SK-N-SH (cell line): ENCODE measurements at regions not wholly inside any gene's neighbourhood (a gene's known extent, or its start where the extent isn't known, plus 50 kb on each side); places are given as distances from the start of the nearest gene placed in this dataset.

Source experiments
- CTCF ChIA-PET: fragments of 300-600, 350-600 bp; formaldehyde crosslinking; extraction: SDS; loops from one replicate; lab custom pipeline; 2021; lab: Yijun Ruan, JAX
- POLR2A ChIA-PET: fragments of 350-600 bp; sonication (Branson Sonifier 250); formaldehyde crosslinking; extraction: SDS; loops from one replicate; lab custom pipeline; 2020; ENCODE audit warnings: antibody characterized with exemption, inconsistent platforms; lab: Yijun Ruan, JAX
- DNase-seq: peaks from one replicate; pipeline ENCODE4 v3.0.0; 2012
- H2AFZ ChIP-seq: fragments of 200-600 bp; sonication (generic); 2 replicates; pipeline ENCODE4 v1.8.1; 2016; ENCODE audit warnings: antibody characterized with exemption, mild to moderate bottlenecking, low read depth
- H3F3A ChIP-seq: fragments of 200-600 bp; sonication (generic); replicated peaks from 2 replicates; pipeline ENCODE3; 2016; ENCODE audit warnings: antibody characterized with exemption, mild to moderate bottlenecking; ENCODE audit not compliant: insufficient read depth
- H3K27ac ChIP-seq, 2 experiments: fragments of 200-500 bp in 1 of 2; fragments of 200-600 bp in 1 of 2; sonication (Bioruptor generic) in 1 of 2; sonication (generic), shearing (Covaris generic) in 1 of 2; 2 replicates each; pipeline versions ENCODE4 v1.5.1 to v1.6.1; 2014 to 2016; ENCODE audit warnings: low read depth in 2 of 2, inconsistent platforms in 1 of 2, low read length in 1 of 2, mild to moderate bottlenecking in 1 of 2, mixed read lengths in 1 of 2
- H3K27me3 ChIP-seq: fragments of 200-600 bp; sonication (generic), shearing (Covaris generic); 2 replicates; pipeline ENCODE4 v1.6.1; 2016; ENCODE audit warnings: mixed run types; ENCODE audit not compliant: insufficient read depth
- H3K36me3 ChIP-seq, 2 experiments: fragments of 200-500 bp in 1 of 2; fragments of 200-600 bp in 1 of 2; sonication (Bioruptor generic) in 1 of 2; sonication (generic) in 1 of 2; replicated peaks in 1 of 2; 2 replicates each; pipeline versions ENCODE3 to v1.5.1; 2014 to 2016; ENCODE audit warnings: low read length in 1 of 2, mild to moderate bottlenecking in 1 of 2; ENCODE audit not compliant: insufficient read depth in 2 of 2, control insufficient read depth in 1 of 2
- H3K4me1 ChIP-seq, 2 experiments: fragments of 200-500 bp in 1 of 2; fragments of 200-600 bp in 1 of 2; sonication (Bioruptor generic) in 1 of 2; sonication (generic), shearing (Covaris generic) in 1 of 2; 2 replicates each; pipeline versions ENCODE4 v1.5.1 to v1.6.1; 2014 to 2016; ENCODE audit warnings: low read depth in 1 of 2, low read length in 1 of 2, mixed run types in 1 of 2; ENCODE audit not compliant: insufficient read depth in 2 of 2, control insufficient read depth in 1 of 2
- H3K4me2 ChIP-seq: fragments of 200-600 bp; sonication (generic), shearing (Covaris generic); 2 replicates; pipeline ENCODE4 v1.6.1; 2017; ENCODE audit warnings: mixed run types
- H3K4me3 ChIP-seq, 2 experiments: fragments of 200-500 bp in 1 of 2; fragments of 200-600 bp in 1 of 2; sonication (Bioruptor generic) in 1 of 2; sonication (generic), shearing (Covaris generic) in 1 of 2; 2 replicates each; pipeline versions ENCODE4 v1.5.1 to v1.8.1; 2014 to 2016; ENCODE audit warnings: low read depth in 2 of 2, inconsistent platforms in 1 of 2, low read length in 1 of 2, mild to moderate bottlenecking in 1 of 2, mixed read lengths in 1 of 2, moderate library complexity in 1 of 2
- H3K79me2 ChIP-seq: fragments of 200-600 bp; sonication (generic); 2 replicates; pipeline ENCODE4 v1.8.1; 2017; ENCODE audit warnings: mild to moderate bottlenecking; ENCODE audit not compliant: insufficient read depth
- H3K9ac ChIP-seq: fragments of 200-600 bp; sonication (generic); 2 replicates; pipeline ENCODE4 v1.6.1; 2017; ENCODE audit warnings: mixed run types
- H3K9me2 ChIP-seq: fragments of 200-600 bp; sonication (generic); 2 replicates; pipeline ENCODE4 v1.6.1; 2017; ENCODE audit warnings: mixed run types
- H3K9me3 ChIP-seq: fragments of 200-600 bp; sonication (generic); 2 replicates; pipeline ENCODE4 v1.6.1; 2017; ENCODE audit warnings: mixed run types, mild to moderate bottlenecking, moderate library complexity
- H4K20me1 ChIP-seq: fragments of 200-600 bp; sonication (generic); 2 replicates; pipeline ENCODE4 v1.6.1; 2017; ENCODE audit warnings: mild to moderate bottlenecking, mixed run types; ENCODE audit not compliant: insufficient read depth
- EZH2phosphoT487 ChIP-seq: fragments of 200-600 bp; sonication (generic); IDR thresholded peaks from 2 replicates; pipeline ENCODE4 v1.6.1; 2017; ENCODE audit warnings: low read depth, mixed run types, mild to moderate bottlenecking, antibody characterized with exemption, moderate library complexity, borderline replicate concordance
- FOSL2 ChIP-seq: IDR thresholded peaks from 2 replicates; pipeline ENCODE4 v1.4.0; 2012; ENCODE audit warnings: low read depth, mild to moderate bottlenecking, moderate library complexity, borderline replicate concordance
- GABPA ChIP-seq: IDR thresholded peaks from 2 replicates; pipeline ENCODE4 v1.4.0; 2012; ENCODE audit warnings: low read depth, mild to moderate bottlenecking
- GATA2 ChIP-seq: sonication (generic); formaldehyde crosslinking; IDR thresholded peaks from 2 replicates; pipeline ENCODE4 v1.5.0; 2020; ENCODE audit warnings: mild to moderate bottlenecking, missing genetic modification reagents
- IRF3 ChIP-seq: fragments of 150-350 bp; IDR thresholded peaks from 2 replicates; pipeline ENCODE4 v1.6.1; 2016; ENCODE audit warnings: mild to moderate bottlenecking, low read depth, low read length
- JUND ChIP-seq: IDR thresholded peaks from 2 replicates; pipeline ENCODE4 v1.4.0; 2012
- MAX ChIP-seq: IDR thresholded peaks from 2 replicates; pipeline ENCODE4 v1.4.0; 2012; ENCODE audit warnings: low read depth
- MEF2A ChIP-seq: IDR thresholded peaks from 2 replicates; pipeline ENCODE4 v1.4.0; 2012; ENCODE audit warnings: low read depth, borderline replicate concordance
- NFIC ChIP-seq: IDR thresholded peaks from 2 replicates; pipeline ENCODE4 v1.4.0; 2012; ENCODE audit warnings: borderline replicate concordance
- NRF1 ChIP-seq: IDR thresholded peaks from 2 replicates; pipeline ENCODE4 v1.6.1; 2012; ENCODE audit warnings: low read depth, mild to moderate bottlenecking, low read length
- POLR2AphosphoS5 ChIP-seq: IDR thresholded peaks from 2 replicates; pipeline ENCODE4 v1.6.1; 2012; ENCODE audit warnings: low read depth, low read length
- RAD21 ChIP-seq: IDR thresholded peaks from 2 replicates; pipeline ENCODE4 v1.6.1; 2012; ENCODE audit warnings: mild to moderate bottlenecking, low read length
- RFX5 ChIP-seq: IDR thresholded peaks from 2 replicates; pipeline ENCODE4 v1.6.1; 2012; ENCODE audit warnings: mild to moderate bottlenecking, improper control_type of control experiment, low read length
- RXRA ChIP-seq: IDR thresholded peaks from 2 replicates; pipeline ENCODE4 v1.4.0; 2012; ENCODE audit warnings: low read depth, mild to moderate bottlenecking, borderline replicate concordance
- TCF12 ChIP-seq: IDR thresholded peaks from 2 replicates; pipeline ENCODE4 v1.4.0; 2012
- USF1 ChIP-seq: IDR thresholded peaks from 2 replicates; pipeline ENCODE4 v1.4.0; 2012; ENCODE audit warnings: low read depth, borderline replicate concordance
- USF2 ChIP-seq: fragments of 150-350 bp; IDR thresholded peaks from 2 replicates; pipeline ENCODE4 v1.6.1; 2017; ENCODE audit warnings: antibody characterized with exemption, low read length, low read depth, borderline replicate concordance
- WGBS: methylation state at CpG from one replicate; pipeline ENCODE4 v1.1.6; 2017; ENCODE audit warnings: low lambda C conversion rate; 5-methylcytosine and 5-hydroxymethylcytosine counted together

GRCh38 chr3:23726811-23727548 lies 78.8 kb upstream of the UBE2E1 start:
- H3K4me3 ChIP-seq = no peak overlapping the region
- H4K20me1 ChIP-seq = no peaks in the 10 kb centered on the region
- H3K36me3 ChIP-seq = no peaks in the 10 kb centered on the region
- H3K27me3 ChIP-seq = no peaks in the 10 kb centered on the region
- no peak for DNase-seq
- H3K9ac ChIP-seq = no peak overlapping the region
- ChIA-PET POLR2A (no interaction called here), CTCF (no interaction called here)
- 0 out of 4 replicates have a peak, but pooled peaks cover 0 to 4% of the 10 kb centered on the region in 2 experiments for H3K4me1 ChIP-seq
- H3F3A ChIP-seq = no peaks in the 10 kb centered on the region
- no peaks in the 10 kb centered on the region for H3K9me2 ChIP-seq
- H2AFZ ChIP-seq = no peak overlapping the region
- H3K27ac ChIP-seq = no peak overlapping the region
- WGBS = 94% methylated on average over 5 of the region's 5 CpGs
- no peaks in the 10 kb centered on the region for H3K9me3 ChIP-seq
- no peaks in the 10 kb centered on the region for H3K79me2 ChIP-seq
- no peak for TF ChIP-seq MEF2A
- TF ChIP-seq MAX = no peak
- no peak for TF ChIP-seq FOSL2
- no peak for TF ChIP-seq USF1
- TF ChIP-seq GABPA = no peak
- TF ChIP-seq RFX5 = no peak
- no peak for TF ChIP-seq JUND
- TF ChIP-seq USF2 = no peak
- no peak for TF ChIP-seq EZH2phosphoT487
- TF ChIP-seq NFIC = no peak
- TF ChIP-seq IRF3 = no peak
- TF ChIP-seq TCF12 = no peak
- no peak for TF ChIP-seq RXRA
- TF ChIP-seq GATA2 = no peak
- no peak for TF ChIP-seq NRF1
- no peak for TF ChIP-seq RAD21
- TF ChIP-seq POLR2AphosphoS5 = no peak
- H3K4me2 ChIP-seq = no peak overlapping the region
